Stimulated activated CD4-positive, alpha-beta T cell treated with anti-CD3 and anti-CD28 coated beads, Interleukin-15, amount 100 ng/mL, for 24 hours (primary cell): ENCODE measurements at regions not wholly inside any gene's neighbourhood (a gene's known extent, or its start where the extent isn't known, plus 50 kb on each side); places are given as distances from the start of the nearest gene placed in this dataset.
"Not testable (repeated sequence)": the region's sequence is repeated elsewhere in the genome, so short reads cannot be mapped to it uniquely, and the experiment has no call there.

Experiments
- DNase-seq: peaks from one replicate; pipeline ENCODE4 v3.0.0-alpha.2; 2020

GRCh38 chr4:163693776-163694175 lies 199.3 kb downstream of the TMA16 start:
- no peak for DNase-seq

DNA sequence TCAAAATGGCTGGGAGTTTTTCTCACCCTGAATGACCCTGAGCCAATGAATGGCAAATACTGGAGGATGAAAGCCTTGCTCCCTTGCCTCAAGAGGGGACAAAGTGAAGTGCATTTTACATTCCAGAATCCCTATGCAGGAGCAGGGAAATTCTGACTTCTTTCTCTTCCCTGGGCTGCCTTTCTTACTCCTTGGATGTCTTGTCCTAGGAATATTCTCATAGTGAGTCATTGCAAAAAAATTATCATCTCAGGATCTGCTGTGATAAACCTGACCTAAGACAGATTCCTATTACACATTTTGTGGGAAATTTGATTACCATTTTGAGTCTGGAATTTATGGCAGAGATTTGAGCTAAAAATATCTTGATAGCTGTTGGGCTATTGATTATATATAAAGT lies 199.9 kb downstream of the TMA16 start:
- no peak for DNase-seq

GRCh38 chr4:163697121-163697520 lies 202.6 kb downstream of the TMA16 start:
- no peak for DNase-seq

- not testable (repeated sequence) for DNase-seq
Measured at GRCh38 chr4:163700383-163700782, 205.9 kb downstream of the TMA16 start.

GRCh38 chr4:163701916-163702315 lies 207.4 kb downstream of the TMA16 start:
- DNase-seq = no peak

- DNase-seq = no peak
Measured at GRCh38 chr4:163702736-163703135, 208.2 kb downstream of the TMA16 start.

DNA sequence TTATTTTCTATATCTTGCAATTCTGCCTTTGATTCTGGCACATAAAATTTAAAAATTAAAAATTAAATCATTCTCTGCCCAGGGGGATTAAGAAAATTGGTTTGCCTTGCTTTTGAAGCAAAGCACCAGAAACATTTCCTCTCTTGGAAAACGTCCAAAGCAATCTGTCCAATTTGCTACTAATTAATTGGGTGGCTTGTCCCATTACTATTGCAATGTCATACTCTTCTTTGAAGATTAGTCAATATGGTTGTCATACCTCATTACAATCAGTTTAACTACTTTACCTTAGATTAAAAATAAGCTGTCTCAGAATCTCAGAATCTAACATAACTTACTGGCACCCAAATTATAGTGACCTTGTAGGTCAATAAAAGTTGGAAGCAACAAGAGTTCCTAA lies 208.8 kb downstream of the TMA16 start:
- no peak for DNase-seq

DNA sequence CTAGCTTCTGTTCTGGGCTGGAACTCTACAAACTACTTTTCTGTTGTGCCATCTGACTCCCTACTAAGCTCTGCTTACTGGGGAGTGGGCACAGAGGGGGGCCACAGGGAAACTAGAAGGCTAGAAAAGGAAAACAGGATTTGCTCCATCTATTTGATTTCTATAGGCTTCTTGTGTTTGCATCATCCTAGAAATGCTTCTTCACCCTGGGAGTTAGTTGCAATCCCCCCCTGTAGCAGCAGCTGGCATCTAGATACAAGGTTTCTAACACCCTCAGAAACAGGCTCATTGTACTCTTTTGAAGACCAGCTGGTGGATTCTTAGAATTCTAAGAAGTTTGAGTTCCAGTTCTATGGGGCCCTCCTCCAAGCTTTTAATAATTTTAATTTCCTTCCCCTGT lies 213.4 kb downstream of the TMA16 start:
- DNase-seq = no peak

DNA sequence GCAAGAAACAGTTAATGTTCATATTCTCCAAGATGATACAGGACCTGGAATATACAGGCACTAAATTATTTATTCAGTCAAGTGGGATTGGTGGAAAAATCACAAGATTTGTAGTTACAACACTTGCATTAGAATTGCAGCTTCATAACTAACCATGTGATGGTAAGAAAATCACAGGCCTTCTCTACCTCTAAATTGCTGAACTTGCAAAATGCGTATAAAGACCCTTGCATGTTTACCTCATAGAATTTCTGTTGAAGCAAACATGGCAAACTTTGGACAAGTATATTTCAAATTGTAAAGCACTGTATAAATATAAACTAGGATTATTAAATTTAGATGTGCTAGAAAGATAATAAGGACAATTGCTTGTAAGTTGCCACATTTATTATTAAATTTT lies 215.1 kb downstream of the TMA16 start:
- no peak for DNase-seq

GRCh38 chr4:163710158-163710557 lies 215.7 kb downstream of the TMA16 start:
- DNase-seq = no peak

DNA sequence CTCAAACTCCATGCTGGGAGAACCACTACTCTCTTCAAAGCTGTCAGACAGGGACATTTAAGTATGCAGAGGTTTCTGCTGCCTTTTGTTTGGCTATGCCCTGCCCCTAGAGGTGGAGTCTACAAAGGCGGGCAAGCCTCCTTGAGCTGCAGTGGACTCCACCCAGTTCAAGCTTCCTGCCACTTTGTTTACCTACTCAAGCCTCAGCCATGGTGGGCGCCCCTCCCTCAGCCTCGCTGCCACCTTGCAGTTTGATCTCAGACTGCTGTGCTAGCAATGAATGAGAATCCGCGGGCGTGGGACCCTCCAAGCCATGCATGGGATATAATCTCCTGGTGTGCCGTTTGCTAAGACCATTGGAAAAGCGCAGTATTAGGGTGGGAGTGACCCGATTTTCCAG lies 230.0 kb downstream of the TMA16 start:
- DNase-seq = not testable (repeated sequence)

- no peak for DNase-seq
Measured at GRCh38 chr4:163726641-163727040, 232.2 kb downstream of the TMA16 start.

DNA sequence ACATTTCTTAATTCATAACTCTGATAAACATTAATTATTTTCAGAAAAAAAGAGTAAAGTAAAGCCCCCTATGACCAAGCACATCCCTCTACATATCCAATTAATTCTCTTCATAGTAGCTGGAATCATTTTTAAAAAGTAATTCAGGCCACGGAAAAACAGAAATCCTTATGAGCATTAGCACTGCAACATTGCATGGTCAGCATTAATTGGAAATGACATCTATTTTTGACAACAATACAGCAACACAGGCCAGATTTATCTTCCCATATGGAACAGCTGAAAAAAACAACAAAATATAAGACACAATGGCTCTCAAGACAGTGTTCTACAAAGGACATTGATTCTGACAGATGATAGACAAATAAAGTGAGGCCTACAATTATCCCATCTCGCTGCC lies 236.6 kb downstream of the TMA16 start:
- DNase-seq = no peak

DNA sequence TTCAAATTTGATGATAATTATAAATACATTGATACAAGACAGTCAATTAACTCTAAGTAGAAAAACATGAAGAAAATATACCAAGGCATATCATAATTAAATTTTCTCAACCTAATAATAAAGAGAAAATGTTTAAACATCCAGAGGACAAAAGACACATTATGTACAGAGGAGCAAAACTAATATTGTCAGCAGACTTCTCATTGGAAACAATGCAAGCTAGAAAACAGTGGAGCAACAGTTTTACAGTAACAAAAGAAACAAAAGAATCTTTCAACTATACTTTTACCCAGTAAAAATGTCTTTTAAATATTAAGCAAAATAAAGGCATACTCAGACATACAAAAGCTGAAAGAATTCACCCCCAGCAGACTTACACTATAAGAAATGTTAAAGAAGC lies 238.0 kb downstream of the TMA16 start:
- DNase-seq = no peak

GRCh38 chr4:163736876-163737275 lies 242.4 kb downstream of the TMA16 start:
- no peak for DNase-seq

- not testable (repeated sequence) for DNase-seq
Measured at GRCh38 chr4:163737846-163738245, 243.4 kb downstream of the TMA16 start.

DNA sequence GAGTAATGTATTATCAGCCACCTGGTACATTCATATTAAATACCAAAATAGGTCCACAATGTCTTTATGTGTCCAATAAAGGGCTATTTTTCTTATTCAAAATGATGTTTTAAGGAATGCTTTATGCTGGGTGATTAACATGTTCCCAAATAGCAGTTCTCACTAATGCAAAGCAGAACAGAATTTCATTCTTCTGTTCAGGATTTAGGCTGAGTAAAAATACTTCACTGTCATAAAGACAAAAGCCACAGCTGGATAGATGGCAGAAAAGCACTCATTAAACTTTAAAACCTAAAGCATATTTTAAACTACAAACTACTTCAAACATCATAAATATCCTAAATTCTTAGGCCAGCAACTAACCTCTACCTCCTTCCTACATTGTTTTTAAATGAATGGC lies 244.0 kb downstream of the TMA16 start:
- no peak for DNase-seq

- no peak for DNase-seq
Measured at GRCh38 chr4:163744861-163745260, 250.4 kb downstream of the TMA16 start.

DNA sequence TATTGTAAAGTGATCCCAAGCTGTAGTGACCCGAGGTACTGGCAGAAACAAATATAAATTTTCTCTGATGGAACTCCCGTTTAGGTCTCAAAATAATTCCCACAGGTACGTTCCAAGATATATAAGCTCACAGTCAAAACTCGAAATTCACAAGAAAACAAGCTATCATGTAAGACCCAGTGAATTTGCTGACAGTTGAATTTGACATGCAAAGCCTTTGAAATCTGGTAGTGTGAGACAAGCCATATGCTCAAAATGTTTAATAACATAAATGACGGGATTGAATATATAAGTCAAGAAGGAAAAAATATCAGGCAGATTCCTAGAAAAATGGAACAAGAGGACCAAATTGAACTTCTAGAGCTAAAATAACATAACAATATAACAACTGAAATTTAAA lies 252.8 kb downstream of the TMA16 start:
- no peak for DNase-seq

DNA sequence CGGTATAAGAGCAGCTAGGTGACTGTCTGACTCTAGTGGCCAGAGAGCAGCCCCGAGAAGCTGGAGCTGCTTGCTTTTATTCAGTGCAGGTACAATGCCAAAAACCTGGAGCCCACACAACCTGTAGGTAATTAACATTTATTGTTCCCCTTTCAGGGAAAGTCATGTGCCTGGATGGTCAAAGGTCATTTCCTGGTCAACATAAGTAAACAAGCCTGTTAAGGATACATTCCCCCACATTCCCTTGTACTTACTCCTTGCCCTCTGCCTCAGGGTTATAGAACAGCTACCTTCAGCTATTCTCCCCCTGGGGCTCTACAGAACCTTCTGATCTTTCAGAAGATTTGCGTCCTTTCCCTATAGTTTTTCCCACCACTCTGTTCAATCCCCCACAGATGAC lies 253.4 kb downstream of the TMA16 start:
- no peak for DNase-seq

DNA sequence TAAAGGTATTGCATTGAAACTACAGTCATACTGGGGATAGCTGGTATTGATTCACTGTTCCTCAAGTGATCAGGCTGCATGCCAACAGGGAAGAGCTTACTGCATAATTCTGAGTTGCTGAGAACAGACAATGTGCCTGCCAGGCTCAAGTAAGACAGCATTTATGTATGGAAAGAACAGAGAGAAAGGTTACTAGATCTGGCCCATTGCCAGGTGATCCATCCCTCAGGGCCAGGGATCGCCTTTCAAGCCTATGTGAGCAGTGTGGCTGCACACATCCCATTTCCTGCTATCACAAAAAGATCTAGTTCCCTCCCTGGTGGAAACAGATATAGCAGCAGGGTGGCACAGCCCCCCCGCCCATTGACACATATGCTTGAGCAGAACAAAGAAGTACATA lies 254.0 kb downstream of the TMA16 start:
- no peak for DNase-seq

DNA sequence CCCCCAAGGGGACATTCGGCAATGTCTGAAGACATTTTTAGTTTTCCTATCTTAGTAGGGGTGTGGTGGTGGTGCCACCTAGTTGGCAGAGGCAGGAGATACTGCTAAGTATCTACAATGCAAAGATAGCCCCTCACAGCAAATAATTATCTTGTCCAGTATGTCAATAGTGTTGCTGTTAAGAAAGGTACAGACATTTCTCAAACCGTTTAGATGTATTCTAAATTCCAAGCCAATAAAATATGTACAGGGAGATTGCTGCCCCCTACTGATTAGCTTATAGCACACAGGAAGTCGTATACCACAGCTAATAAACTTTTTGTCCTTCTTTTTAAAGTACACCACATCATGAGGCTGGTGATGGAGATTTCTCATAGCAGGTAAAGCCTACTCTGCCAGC lies 260.5 kb downstream of the TMA16 start:
- no peak for DNase-seq

DNA sequence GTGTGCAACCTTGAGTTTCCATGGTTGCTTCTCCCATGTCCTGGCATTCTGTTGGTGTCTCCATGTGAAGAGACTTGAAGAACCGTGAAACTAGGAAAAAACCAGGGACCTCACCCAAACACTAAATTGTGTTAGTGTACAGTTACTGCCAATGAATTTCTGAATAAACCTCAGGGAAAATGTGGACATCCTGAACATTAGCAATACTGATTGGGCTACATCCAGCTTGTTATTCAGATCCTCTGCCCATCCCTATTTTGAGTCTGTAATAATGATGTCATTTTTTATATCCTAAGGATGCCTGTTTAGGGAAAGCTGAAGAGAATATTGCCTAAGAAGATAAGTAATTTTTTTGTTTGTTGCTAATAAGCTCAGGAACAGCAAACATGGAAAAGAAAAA lies 262.7 kb downstream of the TMA16 start:
- DNase-seq = no peak

DNA sequence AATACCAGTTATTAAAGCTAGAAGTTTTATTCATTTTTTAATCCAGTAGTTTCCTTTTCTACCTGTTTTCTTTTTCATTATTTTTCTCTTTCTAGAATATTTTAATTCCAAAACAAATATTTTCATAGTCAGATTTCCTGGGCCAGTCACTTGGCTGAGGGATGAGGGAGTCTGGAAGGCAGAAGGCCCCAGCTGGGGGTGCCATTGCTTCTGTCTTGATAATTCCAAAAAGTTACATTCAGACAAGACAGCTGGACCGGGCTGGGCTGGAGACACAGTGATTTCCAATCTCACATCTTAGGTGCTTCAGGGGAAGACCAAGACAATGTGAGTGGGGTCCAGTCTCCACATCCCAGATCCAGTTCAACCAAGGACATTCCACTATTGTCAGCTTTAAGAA lies 263.5 kb downstream of the TMA16 start:
- no peak for DNase-seq

DNA sequence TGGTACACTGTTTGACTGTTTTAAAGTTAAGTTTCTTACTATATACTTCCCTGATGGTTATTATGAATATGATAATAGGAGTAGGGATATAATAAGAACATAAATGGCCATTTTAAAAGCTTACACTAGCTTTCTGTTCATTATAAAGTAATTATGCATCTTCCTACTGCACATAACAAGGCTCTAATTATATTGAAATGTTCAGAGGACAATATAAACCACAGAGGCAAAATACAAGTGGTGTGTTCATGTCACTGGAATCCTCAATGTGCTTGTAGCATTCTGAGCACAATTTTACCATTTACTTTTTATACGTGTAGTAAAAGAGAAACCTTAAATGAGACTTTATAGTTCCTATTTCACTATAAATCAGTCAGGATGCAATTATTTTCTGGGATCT lies 268.3 kb downstream of the TMA16 start:
- no peak for DNase-seq

DNA sequence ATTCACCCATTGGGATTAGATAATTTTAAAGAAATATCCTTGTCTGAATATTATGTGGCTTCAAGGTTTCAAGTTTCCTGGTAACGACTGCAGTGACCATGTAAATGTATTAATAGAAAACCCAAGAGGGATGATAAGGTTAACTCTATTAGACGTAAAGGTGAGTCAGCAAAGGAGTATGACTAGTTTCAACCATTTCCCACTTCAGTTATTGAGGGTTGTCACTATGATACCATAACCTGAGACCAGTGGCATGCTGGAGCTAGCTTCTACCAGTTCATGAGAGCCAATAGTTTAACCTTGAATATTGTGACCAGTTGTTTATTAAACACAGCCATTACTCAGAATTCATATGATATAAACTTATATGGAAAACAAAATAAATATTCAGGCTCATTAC lies 270.1 kb downstream of the TMA16 start:
- DNase-seq = no peak
